ENCODE measurements at regions not wholly inside any gene's neighbourhood (a gene's known extent, or its start where the extent isn't known, plus 50 kb on each side); places are given as distances from the start of the nearest gene placed in this dataset.

DNA sequence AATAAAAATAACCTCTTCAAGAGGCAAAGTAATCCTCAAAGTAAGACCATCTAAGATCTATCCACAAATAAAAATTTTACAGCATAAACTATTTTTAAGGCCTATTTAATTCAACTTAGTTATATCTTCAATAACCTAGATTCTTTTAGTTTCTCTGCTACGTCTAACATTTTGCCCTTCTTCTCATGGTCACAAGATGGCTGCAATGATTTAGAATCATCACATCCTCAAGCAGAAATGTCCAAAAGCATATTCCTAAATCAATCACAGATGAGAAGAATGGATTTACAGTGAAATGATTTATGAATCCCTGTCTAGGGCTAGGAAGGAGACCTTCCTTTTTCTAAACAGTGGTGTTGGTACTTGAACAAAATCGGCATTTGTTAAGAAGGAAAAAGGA, 304.7 kb downstream of the ARHGAP12 start:
- Histone ChIP-seq H3K27me3 (ENCODE audit: control insufficient read depth in 1 of 2, insufficient read depth in 2 of 2, low read length in 2 of 2) (no peaks in the 10 kb centered on the region), H3K4me3 (ENCODE audit: low read depth in 1 of 2, low read length in 2 of 2) (no peak overlapping the region), H3K4me1 (ENCODE audit: control insufficient read depth in 1 of 2, insufficient read depth in 2 of 2, low read length in 2 of 2) (peaks cover 5 to 7% of the 10 kb centered on the region in 2 donors), H3K27ac (ENCODE audit: low read depth, low read length) (no peak overlapping the region), H3K36me3 (ENCODE audit: control insufficient read depth in 1 of 2, insufficient read depth in 2 of 2, low read length in 2 of 2) (no peaks in the 10 kb centered on the region), H3K9me3 (ENCODE audit: control insufficient read depth in 1 of 2, low read length in 2 of 2) (peaks cover 2 to 8% of the 10 kb centered on the region in 2 donors), H3K9ac (ENCODE audit: low read depth in 1 of 2, low read length in 2 of 2) (no peak overlapping the region)

DNA sequence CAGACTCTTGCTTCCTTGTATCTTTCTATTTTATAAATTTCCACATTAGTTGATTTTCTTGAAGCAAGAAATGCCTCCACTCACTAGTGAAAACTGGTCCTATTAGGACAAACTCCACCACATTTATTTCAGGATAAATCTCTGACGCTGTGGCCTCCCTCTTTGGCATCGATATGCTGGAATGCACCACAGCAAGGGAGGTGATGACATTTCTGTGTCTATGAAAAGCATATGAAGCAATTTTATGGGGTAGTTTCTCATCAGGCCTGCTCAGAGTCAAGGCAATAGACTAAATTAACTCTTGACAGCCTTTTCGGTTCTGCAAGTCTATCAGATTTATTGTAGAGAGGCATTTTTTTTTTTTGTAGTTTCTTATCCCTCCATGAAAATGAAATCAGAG, 304.4 kb downstream of the ZEB1 start:
- Histone ChIP-seq H3K4me1 (ENCODE audit: control insufficient read depth in 1 of 2, insufficient read depth in 2 of 2, low read length in 2 of 2) (peaks cover 5 to 7% of the 10 kb centered on the region in 2 donors), H3K27me3 (ENCODE audit: control insufficient read depth in 1 of 2, insufficient read depth in 2 of 2, low read length in 2 of 2) (no peaks in the 10 kb centered on the region), H3K36me3 (ENCODE audit: control insufficient read depth in 1 of 2, insufficient read depth in 2 of 2, low read length in 2 of 2) (no peaks in the 10 kb centered on the region), H3K9ac (ENCODE audit: low read depth in 1 of 2, low read length in 2 of 2) (no peak overlapping the region), H3K9me3 (ENCODE audit: control insufficient read depth in 1 of 2, low read length in 2 of 2) (peaks cover 2 to 8% of the 10 kb centered on the region in 2 donors), H3K4me3 (ENCODE audit: low read depth in 1 of 2, low read length in 2 of 2) (no peak overlapping the region), H3K27ac (ENCODE audit: low read depth, low read length) (no peak overlapping the region)

- Histone ChIP-seq H3K27me3 (ENCODE audit: control insufficient read depth in 1 of 2, insufficient read depth in 2 of 2, low read length in 2 of 2) (no peaks in the 10 kb centered on the region), H3K9me3 (ENCODE audit: control insufficient read depth in 1 of 2, low read length in 2 of 2) (peaks cover 2 to 8% of the 10 kb centered on the region in 2 donors), H3K27ac (ENCODE audit: low read depth, low read length) (no peak overlapping the region), H3K9ac (ENCODE audit: low read depth in 1 of 2, low read length in 2 of 2) (no peak overlapping the region), H3K4me1 (ENCODE audit: control insufficient read depth in 1 of 2, insufficient read depth in 2 of 2, low read length in 2 of 2) (peaks cover 5 to 7% of the 10 kb centered on the region in 2 donors), H3K4me3 (ENCODE audit: low read depth in 1 of 2, low read length in 2 of 2) (no peak overlapping the region), H3K36me3 (ENCODE audit: control insufficient read depth in 1 of 2, insufficient read depth in 2 of 2, low read length in 2 of 2) (no peaks in the 10 kb centered on the region)
Observed at GRCh38 chr10:31622978-31623377, 304.0 kb downstream of the ZEB1 start.

DNA sequence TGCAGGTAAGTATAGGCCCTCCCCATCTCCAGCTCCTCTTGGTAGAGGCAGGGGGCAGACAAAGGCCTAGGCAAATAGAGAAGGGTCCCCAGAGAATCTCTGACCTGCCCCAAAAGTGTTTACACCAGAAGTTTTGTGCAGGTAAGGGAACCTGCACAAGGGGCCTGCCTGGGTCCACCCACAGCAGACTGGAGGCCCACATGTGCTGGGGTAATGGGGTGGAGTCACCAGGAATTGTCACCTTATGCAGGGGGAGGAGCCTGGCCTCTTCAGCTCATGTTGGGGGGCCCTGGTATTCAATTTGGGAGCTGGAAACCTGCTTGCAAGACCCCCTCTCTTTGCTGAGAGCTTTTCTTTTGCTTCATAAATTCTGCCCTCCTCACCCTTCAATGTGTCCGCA, 302.7 kb downstream of the ZEB1 start:
- H3K36me3 ChIP-seq (ENCODE audit: control insufficient read depth in 1 of 2, insufficient read depth in 2 of 2, low read length in 2 of 2), result no peaks in the 10 kb centered on the region
- peaks cover 2 to 8% of the 10 kb centered on the region in 2 donors for H3K9me3 ChIP-seq (ENCODE audit: control insufficient read depth in 1 of 2, low read length in 2 of 2)
- H3K9ac ChIP-seq (ENCODE audit: low read depth in 1 of 2, low read length in 2 of 2), result no peak overlapping the region
- H3K27me3 ChIP-seq (ENCODE audit: control insufficient read depth in 1 of 2, insufficient read depth in 2 of 2, low read length in 2 of 2), result no peaks in the 10 kb centered on the region
- peaks cover 5 to 7% of the 10 kb centered on the region in 2 donors for H3K4me1 ChIP-seq (ENCODE audit: control insufficient read depth in 1 of 2, insufficient read depth in 2 of 2, low read length in 2 of 2)
- no peak overlapping the region for H3K27ac ChIP-seq (ENCODE audit: low read depth, low read length)
- H3K4me3 ChIP-seq (ENCODE audit: low read depth in 1 of 2, low read length in 2 of 2), result no peak overlapping the region

GRCh38 chr10:31620226-31621151, 301.5 kb downstream of the ZEB1 start:
- Histone ChIP-seq H3K4me3 (ENCODE audit: low read depth in 1 of 2, low read length in 2 of 2) (no peak overlapping the region), H3K9me3 (ENCODE audit: control insufficient read depth in 1 of 2, low read length in 2 of 2) (no peaks in the 10 kb centered on the region), H3K4me1 (ENCODE audit: control insufficient read depth in 1 of 2, insufficient read depth in 2 of 2, low read length in 2 of 2) (peaks cover 5 to 7% of the 10 kb centered on the region in 2 donors), H3K27me3 (ENCODE audit: control insufficient read depth in 1 of 2, insufficient read depth in 2 of 2, low read length in 2 of 2) (no peaks in the 10 kb centered on the region), H3K27ac (ENCODE audit: low read depth, low read length) (no peak overlapping the region), H3K9ac (ENCODE audit: low read depth in 1 of 2, low read length in 2 of 2) (no peak overlapping the region), H3K36me3 (ENCODE audit: control insufficient read depth in 1 of 2, insufficient read depth in 2 of 2, low read length in 2 of 2) (no peaks in the 10 kb centered on the region)

DNA sequence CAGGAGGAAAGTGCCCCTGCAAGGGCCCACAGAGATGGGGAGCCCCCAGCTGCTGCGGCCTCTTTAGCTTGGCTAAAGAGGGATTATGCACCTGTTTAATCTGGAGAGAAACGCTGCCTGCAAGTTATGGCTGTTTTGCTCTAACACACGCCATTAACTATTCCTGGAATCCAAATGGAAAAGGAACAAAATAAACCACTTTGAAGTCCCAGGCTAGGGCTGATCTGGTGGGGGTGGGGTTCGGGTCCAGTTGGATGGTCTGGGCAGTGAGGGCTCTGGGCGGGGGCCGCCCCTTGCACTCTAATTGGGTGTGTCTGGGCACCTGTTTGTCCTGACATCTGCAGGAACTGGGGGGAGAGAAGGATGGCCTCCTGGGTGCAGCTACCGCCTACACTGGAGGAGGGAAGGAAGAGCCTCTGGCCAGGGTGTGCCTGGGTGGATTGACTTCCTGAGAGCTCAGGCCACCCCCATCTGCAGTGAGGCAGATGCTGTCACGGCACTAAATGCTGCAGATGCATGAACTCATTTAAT, 300.6 kb downstream of the ZEB1 start:
- no peak overlapping the region for H3K27ac ChIP-seq (ENCODE audit: low read depth, low read length)
- H3K9me3 ChIP-seq (ENCODE audit: control insufficient read depth in 1 of 2, low read length in 2 of 2), result no peaks in the 10 kb centered on the region
- H3K4me1 ChIP-seq (ENCODE audit: control insufficient read depth in 1 of 2, insufficient read depth in 2 of 2, low read length in 2 of 2), result peaks cover 5 to 7% of the 10 kb centered on the region in 2 donors
- no peak overlapping the region for H3K4me3 ChIP-seq (ENCODE audit: low read depth in 1 of 2, low read length in 2 of 2)
- H3K36me3 ChIP-seq (ENCODE audit: control insufficient read depth in 1 of 2, insufficient read depth in 2 of 2, low read length in 2 of 2), result no peaks in the 10 kb centered on the region
- no peaks in the 10 kb centered on the region for H3K27me3 ChIP-seq (ENCODE audit: control insufficient read depth in 1 of 2, insufficient read depth in 2 of 2, low read length in 2 of 2)
- H3K9ac ChIP-seq (ENCODE audit: low read depth in 1 of 2, low read length in 2 of 2), result no peak overlapping the region

- H3K4me3 ChIP-seq (ENCODE audit: low read depth in 1 of 2, low read length in 2 of 2), result no peak overlapping the region
- no peak overlapping the region for H3K9ac ChIP-seq (ENCODE audit: low read depth in 1 of 2, low read length in 2 of 2)
- H3K36me3 ChIP-seq (ENCODE audit: control insufficient read depth in 1 of 2, insufficient read depth in 2 of 2, low read length in 2 of 2), result no peaks in the 10 kb centered on the region
- no peaks in the 10 kb centered on the region for H3K9me3 ChIP-seq (ENCODE audit: control insufficient read depth in 1 of 2, low read length in 2 of 2)
- no peak overlapping the region for H3K27ac ChIP-seq (ENCODE audit: low read depth, low read length)
- H3K27me3 ChIP-seq (ENCODE audit: control insufficient read depth in 1 of 2, insufficient read depth in 2 of 2, low read length in 2 of 2), result no peaks in the 10 kb centered on the region
- H3K4me1 ChIP-seq (ENCODE audit: control insufficient read depth in 1 of 2, insufficient read depth in 2 of 2, low read length in 2 of 2), result peaks cover 5 to 7% of the 10 kb centered on the region in 2 donors
Observed at GRCh38 chr10:31618541-31619291, 299.7 kb downstream of the ZEB1 start.

GRCh38 chr10:31617757-31618156, 298.7 kb downstream of the ZEB1 start:
- peaks cover 5 to 7% of the 10 kb centered on the region in 2 donors for H3K4me1 ChIP-seq (ENCODE audit: control insufficient read depth in 1 of 2, insufficient read depth in 2 of 2, low read length in 2 of 2)
- no peaks in the 10 kb centered on the region for H3K9me3 ChIP-seq (ENCODE audit: control insufficient read depth in 1 of 2, low read length in 2 of 2)
- no peak overlapping the region for H3K4me3 ChIP-seq (ENCODE audit: low read depth in 1 of 2, low read length in 2 of 2)
- H3K36me3 ChIP-seq (ENCODE audit: control insufficient read depth in 1 of 2, insufficient read depth in 2 of 2, low read length in 2 of 2), result no peaks in the 10 kb centered on the region
- no peak overlapping the region for H3K9ac ChIP-seq (ENCODE audit: low read depth in 1 of 2, low read length in 2 of 2)
- H3K27ac ChIP-seq (ENCODE audit: low read depth, low read length), result no peak overlapping the region
- H3K27me3 ChIP-seq (ENCODE audit: control insufficient read depth in 1 of 2, insufficient read depth in 2 of 2, low read length in 2 of 2), result no peaks in the 10 kb centered on the region

- no peak overlapping the region for H3K4me3 ChIP-seq (ENCODE audit: low read depth in 1 of 2, low read length in 2 of 2)
- peaks cover 5 to 7% of the 10 kb centered on the region in 2 donors for H3K4me1 ChIP-seq (ENCODE audit: control insufficient read depth in 1 of 2, insufficient read depth in 2 of 2, low read length in 2 of 2)
- no peaks in the 10 kb centered on the region for H3K27me3 ChIP-seq (ENCODE audit: control insufficient read depth in 1 of 2, insufficient read depth in 2 of 2, low read length in 2 of 2)
- no peak overlapping the region for H3K9ac ChIP-seq (ENCODE audit: low read depth in 1 of 2, low read length in 2 of 2)
- H3K36me3 ChIP-seq (ENCODE audit: control insufficient read depth in 1 of 2, insufficient read depth in 2 of 2, low read length in 2 of 2), result no peaks in the 10 kb centered on the region
- H3K27ac ChIP-seq (ENCODE audit: low read depth, low read length), result no peak overlapping the region
- no peaks in the 10 kb centered on the region for H3K9me3 ChIP-seq (ENCODE audit: control insufficient read depth in 1 of 2, low read length in 2 of 2)
Observed at GRCh38 chr10:31617133-31617532, 298.1 kb downstream of the ZEB1 start.

DNA sequence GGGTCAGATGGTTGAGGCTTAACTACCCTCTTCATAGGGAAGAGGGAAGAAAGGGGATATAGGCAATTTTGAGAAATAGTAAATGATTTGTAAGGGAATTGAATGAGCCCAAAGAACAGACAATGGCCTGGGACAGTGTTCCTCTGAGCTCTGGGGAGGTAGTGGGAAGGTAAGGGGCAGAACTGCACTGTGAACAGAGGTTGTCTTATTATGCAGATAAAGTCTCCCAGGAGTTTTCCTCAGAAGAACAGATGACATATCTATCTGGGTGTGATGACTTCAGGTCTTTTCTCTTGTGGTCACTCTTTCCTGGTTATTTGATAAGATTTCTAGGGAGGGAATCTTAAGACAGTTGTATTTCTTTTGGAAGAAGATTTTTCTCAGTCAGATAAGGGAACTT, 296.1 kb downstream of the ZEB1 start:
- H3K4me3 ChIP-seq (ENCODE audit: low read depth in 1 of 2, low read length in 2 of 2), result no peak overlapping the region
- H3K27ac ChIP-seq (ENCODE audit: low read depth, low read length), result no peak overlapping the region
- H3K36me3 ChIP-seq (ENCODE audit: control insufficient read depth in 1 of 2, insufficient read depth in 2 of 2, low read length in 2 of 2), result no peaks in the 10 kb centered on the region
- no peaks in the 10 kb centered on the region for H3K27me3 ChIP-seq (ENCODE audit: control insufficient read depth in 1 of 2, insufficient read depth in 2 of 2, low read length in 2 of 2)
- H3K4me1 ChIP-seq (ENCODE audit: control insufficient read depth in 1 of 2, insufficient read depth in 2 of 2, low read length in 2 of 2), result peaks cover 5 to 7% of the 10 kb centered on the region in 2 donors
- no peak overlapping the region for H3K9ac ChIP-seq (ENCODE audit: low read depth in 1 of 2, low read length in 2 of 2)
- H3K9me3 ChIP-seq (ENCODE audit: control insufficient read depth in 1 of 2, low read length in 2 of 2), result no peaks in the 10 kb centered on the region

Data from duodenal mucosa (tissue), 2 donors.